Stimulated activated CD4-positive, alpha-beta T cell treated with anti-CD3 and anti-CD28 coated beads, Interleukin-2, amount 100 ng/mL, for 48 hours (primary cell): ENCODE measurements at regions not wholly inside any gene's neighbourhood (a gene's known extent, or its start where the extent isn't known, plus 50 kb on each side); places are given as distances from the start of the nearest gene placed in this dataset.

Source experiments
- DNase-seq, 2 donors: peaks; one replicate each; pipeline ENCODE4 v3.0.0-alpha.2; 2020

DNA sequence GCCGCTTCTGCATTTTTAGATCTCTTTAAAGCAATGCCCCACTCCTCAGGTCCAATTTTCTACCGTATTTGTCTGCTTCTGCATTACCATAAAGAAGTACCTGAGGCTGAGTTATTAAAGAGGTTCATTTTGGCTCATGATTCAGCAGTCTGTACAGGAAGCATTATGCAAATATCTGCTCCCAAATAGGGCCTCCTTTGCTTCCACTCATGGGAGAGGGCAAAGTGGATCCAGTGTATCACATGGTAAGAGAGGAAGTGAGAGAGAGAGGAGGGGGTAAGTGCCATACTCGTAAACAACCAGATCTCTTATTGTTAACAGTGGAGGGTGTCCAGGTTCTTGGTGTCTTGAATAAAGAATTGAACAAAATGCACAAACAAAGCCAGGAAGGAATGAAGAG is 316.1 kb upstream of the SEL1L start:
- DNase-seq, result no peak

DNA sequence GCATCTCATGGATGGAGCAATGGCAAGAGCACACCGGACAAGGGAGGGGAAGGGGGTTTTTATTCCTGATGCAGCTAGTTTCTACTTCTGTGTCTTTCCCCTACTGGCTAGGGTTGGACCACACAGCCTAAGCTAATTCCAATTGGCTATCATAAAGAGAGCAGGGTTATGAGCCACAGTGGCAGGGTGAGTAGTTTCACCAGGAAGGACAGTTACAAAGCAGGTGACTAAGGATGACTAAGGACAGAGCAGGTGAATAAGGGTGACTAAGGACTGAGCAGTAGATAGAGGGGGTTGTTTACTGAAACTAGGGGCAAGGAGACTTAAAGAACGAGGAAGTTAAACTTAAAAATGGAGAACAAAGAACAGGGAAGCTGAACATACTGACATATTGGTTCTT is 321.4 kb upstream of the SEL1L start:
- DNase-seq, result no peak

DNA sequence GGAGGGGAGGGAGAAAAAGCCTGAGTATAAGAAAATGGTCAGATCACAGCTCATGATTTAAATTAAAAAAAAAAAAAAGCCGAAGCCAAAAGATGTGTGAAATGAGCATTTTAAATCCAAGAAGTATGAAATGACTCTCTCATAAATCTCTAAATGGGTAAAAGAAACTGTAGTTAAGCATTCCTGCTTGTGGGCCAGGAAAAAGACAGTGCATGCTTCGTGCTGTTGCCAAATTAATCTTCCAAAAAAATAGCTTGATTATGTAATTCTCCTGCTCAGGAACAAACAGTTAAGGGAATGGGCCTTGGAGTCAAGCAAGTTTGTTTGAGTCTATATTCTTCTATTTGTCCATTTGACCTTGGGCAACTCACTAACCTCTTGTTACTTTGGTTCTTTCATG is 325.4 kb upstream of the SEL1L start:
- DNase-seq, result no peak

DNA sequence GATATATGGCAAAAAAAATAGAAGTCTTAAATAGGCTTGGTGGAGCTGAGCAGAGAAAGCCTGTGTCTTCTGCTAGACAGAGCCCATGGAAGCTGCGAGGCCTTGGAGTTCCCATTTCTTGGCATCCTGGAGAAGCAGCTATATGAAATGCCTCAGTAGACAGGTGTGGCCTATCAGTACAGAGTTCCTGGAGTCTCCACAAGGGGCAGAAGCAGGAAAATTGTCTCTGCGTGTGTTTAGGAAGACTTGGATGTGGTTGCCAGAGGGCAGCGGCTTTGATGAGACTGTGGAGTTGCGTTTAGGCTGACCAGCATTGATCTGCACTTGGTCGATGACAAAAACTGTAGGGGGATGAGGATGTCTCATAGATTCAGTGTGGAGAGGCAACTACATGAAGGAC is 334.5 kb upstream of the SEL1L start:
- no peak for DNase-seq

DNA sequence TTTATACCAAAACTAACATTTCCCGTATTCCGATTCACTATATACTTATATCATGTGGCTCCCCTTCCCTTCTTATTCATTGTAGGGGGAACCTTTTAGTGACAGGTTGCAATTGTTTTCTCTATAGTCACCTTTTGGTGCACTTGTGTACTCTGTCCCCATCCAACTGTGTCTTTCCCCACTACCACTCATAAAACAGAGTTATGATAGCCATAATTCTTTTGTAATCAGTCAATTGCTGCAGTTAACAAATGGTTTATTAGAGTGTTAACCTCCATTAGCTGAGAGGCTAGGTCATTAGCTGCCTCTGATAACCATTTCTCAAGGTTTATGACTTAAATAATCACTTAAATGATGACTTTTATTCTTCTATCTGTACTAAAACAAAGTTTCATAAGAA is 338.1 kb upstream of the SEL1L start:
- DNase-seq, result no peak

DNA sequence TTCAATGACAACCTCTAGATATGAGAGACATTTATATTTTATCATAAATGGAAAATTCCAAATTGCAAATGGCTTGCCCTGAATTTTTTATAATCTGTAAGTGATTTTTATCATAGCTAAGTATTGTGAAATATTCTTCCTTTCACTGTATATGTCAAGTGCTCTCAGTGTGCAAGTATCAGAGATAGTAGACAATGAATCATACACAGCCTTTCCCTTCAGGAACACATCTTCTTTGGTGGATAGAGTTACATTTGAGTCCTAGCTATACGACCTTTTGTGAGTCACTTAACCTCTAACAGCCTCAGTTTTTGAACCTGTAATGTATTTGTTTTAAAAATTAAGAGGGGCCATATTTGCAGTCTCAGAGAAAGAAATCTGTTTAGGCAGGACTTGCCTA is 350.7 kb upstream of the SEL1L start:
- no peak for DNase-seq

DNA sequence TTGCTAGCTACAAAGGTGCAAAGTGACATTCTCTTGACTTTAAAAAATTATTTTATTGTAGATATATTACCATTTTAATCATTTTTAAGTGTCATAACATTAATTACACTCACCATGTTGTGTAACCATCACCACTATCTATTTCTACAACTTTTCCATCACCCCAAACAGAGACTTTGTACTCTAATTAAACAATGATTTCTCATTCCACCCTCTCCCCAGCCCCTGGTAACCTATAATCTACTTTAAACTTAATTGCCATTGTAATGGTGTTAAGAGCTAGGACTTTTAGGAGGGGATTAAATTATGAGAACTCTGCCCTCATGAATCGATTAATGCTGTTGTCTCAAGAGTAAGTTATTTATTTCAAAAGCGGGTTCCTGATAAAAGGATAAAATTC is 352.9 kb upstream of the SEL1L start:
- no peak for DNase-seq

DNA sequence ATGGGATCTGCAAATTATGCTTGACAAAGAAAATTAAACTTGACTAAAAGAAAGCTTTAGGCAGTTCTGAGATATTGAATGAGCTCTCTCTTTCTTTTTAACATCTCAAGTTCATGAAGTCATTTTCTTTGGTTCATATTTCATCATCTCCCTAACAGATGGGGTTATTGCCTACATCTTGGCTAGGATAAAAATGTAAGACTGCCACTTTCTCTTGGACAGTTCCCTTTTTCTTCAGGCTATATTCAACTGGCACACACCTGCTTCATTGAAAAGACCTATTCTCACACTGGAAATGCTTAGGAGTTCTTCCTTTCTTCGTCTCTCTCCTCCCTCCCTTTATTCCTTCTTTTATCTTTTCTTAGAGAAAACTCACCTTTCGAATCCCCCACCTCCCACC is 355.9 kb upstream of the SEL1L start:
- DNase-seq, result no peak

DNA sequence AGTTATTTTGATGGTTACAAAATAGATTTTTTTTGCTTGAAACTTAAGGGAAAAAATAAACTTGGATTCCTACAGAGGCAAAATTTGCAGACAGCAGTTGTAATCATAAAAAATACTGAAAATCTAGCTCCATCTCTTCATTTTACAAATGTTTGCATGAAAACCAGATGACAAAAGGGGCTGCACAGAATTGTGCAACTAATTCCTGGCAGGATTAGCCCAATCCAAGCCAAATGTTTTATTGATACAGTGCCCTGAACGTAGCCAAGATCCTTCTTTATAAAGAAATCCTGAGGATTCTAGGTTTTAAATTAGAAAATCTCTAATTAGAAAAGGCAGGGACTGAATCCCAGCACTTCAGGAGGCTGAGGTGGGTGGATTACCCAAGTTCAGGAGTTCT is 356.4 kb upstream of the SEL1L start:
- no peak for DNase-seq

DNA sequence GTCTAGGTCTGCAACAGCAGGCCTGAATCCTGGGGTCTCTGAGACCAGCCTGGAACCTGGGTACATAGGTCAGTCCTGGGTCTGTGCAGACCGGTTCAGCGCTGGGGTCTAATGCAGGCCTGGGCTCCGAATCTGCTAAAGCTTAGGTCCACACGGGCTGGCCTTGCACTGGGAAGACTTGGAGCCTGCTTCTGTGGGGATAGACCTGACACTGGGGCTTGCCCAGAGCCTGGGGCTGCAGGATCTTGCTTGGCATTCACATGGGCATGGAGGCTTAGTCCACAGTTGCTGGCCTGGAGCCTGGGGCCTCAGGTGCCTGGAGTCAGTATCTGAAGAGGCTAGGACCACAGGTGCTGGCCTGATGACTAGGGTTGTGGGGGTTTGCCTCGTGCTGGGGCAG is 369.8 kb upstream of the SEL1L start:
- no peak for DNase-seq

DNA sequence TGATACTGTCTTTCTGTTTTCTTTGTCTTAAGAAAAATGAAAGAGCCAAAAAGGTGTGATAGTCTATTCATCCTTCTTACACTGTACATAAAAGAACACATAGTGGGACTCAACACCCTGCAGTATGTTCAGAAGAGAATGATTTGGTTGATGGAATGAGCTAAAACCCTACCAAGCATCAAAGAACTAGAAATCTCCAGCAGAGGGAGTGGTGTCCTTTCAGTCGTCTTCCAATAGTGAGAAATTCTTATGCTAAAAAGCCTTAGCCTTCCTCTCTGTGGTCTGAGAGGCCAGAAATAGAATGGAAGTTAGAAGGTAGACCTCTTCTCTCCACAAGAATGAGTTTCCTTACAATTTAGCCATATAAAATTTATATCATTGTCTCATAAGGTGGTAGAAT is 393.4 kb upstream of the SEL1L start:
- no peak for DNase-seq

DNA sequence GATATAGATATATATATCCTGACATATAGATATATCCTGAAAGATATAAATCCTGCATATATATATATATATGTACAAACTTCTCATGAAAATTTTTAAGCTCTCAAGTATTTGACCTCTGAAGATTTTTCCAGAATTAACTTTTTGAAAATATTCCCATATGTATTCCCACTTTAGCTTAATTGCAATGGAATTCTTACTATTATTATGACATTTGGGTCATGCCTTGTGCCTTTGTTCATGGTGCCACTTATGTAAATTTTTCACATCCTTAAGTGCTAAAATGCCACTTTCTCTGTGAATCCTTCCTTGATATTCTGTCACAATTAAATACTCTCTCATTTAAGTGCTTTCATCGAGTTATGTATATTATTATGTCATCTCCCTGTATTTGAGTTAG is 398.2 kb upstream of the SEL1L start:
- no peak for DNase-seq

DNA sequence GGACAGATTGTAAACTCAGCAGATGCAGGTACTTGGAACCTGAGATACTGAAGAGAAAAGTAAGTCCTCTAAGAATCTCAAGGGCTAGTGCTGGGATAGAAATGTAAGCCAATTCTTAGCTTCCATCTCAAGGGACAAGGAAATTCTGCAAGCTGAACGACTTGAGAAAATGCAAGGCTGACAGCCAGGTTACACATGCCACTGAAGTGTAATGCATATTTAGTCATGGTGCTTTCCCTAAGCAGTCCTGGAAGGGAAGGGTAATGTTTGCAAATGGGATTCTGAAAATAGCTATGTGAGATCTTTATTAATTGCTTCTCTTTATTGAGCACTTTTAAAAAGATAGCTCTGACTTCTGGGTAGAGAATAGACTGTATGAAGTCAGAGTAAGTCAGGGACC is 402.7 kb upstream of the SEL1L start:
- no peak for DNase-seq

DNA sequence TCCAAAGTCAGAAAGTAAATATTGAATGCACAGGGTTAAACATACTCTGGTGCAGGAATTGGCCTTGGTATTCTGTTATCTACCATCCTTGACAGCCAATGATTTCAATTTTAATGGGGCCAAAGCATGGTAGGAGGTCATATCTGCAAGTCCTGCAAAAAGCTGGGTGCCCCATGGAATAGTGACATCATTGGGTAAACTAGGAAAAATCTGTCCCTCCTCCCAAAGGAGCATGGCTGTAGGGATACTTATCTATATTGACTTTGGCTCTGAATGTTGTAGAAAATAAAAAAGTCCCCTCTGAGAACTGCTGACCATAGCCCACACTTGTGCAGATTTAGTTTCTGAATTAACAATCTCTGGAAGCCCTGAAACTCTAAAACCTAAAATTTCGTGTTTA is 403.2 kb upstream of the SEL1L start:
- DNase-seq, result no peak

DNA sequence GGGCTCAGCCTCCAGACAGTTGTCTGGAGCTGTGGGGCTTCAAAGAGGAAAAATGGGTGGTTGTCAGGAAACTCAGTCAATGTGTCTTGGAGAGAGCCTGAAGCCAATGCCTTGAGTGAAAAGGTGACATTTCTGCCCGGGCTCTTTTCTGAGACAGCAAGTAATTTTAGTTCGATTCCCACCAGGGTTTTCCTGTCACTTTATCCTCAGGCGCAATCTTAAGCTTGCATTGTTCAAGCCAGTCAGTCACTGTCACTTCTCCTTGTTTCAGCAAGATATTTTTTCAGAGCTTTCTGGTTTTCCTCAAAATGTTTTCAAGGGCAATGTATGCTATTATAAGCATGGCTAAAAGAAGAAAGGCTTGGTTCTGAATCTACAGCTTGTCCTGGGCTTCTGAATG is 404.7 kb upstream of the SEL1L start:
- DNase-seq, result no peak

DNA sequence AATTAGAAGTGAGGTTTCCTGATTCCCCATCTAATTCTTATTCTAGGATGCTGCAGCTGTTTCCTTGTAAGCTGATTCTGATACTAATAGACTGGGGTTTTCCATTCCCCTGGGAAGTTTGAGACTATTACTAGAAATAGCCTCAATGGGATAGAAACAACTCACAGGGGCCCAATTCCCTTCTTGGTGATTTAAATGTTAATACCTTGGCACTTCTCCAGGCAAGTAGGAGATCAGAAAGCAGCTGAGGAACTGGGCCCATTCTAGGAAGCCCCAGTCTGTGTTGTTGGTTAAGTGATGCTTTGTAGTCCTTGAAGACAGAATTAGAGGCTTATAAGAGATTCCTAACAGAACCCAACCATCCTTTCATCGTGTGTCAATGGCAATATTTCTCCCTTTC is 407.0 kb upstream of the SEL1L start:
- no peak for DNase-seq

DNA sequence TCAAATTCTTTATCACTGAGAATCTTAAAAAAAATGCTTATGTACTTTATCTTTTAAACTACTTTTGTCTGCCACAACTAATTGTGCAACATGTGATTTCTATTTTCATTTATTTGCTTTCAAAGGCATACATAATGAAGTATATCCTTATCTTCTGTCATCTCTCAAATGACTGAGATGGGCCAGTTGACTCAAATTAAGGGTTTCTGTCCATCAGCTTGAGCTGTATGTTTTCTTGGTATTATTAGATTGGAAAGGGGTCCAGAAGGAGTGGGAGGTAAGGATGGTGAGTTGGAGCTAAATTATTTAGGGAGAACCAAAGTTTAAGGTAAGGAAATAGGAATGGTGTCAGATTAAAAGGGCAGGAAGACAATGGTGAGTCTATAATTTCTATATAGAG is 408.4 kb upstream of the SEL1L start:
- DNase-seq, result no peak

DNA sequence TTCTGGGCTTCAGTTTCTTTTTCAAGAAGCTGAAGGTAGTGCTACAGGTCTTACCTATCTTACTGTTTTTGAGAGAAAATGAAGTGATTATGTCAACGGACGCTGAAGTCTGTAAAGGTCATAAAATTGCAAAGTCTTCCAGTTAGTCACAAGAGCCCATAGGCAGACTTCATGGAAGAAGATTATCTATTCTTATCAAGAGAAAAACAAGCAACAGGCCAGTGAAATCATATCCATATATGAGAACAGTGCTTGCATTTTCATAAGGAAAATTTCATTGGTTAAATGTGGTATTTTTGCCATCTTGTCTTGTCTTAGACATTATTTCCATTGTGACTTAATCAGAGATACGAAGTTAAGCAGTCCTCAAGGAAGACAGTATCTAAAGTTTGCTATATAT is 412.7 kb upstream of the SEL1L start:
- DNase-seq, result no peak

DNA sequence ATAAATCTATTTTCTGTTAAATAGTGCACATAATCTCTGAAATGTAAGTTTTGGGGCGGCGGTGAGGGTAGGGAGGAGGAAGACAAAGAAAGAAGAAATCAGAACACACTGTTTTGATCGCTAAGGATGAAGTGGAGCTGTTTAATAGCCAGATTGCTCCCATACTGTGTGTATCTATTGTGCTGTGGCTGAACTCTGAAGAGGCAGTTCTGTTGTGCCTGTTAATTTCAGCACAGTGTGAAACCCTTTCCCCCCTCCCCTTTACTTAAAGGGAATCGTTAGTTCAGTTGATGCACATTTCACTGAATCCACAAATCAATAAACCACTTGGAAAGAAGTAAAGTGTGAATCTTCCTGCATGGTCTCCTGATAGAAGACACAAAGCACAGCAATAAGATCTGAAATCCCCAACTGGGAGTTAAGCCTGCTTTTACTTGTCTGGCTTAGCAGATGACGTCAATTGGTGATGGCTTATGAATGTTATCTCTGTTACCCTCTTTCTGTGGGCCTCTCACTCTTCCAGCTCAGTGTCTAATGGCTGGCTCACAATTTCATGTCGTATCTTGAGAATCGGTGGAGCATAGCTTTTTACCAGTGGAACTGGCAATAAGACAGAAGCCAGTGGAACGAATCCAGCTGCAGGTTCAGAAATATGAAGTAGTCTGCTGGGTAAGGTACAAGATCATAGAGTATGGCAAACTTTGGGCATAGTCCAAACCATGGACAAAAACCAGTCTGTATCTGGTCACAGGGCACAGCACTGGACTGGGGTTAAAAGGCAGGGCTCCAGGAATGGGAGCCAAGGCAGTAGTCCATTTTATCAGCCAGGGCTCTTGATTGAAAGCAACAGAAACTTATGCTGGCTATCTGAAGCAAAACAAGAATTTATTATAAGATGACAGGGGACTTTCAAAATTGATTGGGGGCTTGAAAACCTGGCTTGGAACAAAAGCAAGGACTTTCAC is 413.5 kb upstream of the SEL1L start:
- no peak for DNase-seq

DNA sequence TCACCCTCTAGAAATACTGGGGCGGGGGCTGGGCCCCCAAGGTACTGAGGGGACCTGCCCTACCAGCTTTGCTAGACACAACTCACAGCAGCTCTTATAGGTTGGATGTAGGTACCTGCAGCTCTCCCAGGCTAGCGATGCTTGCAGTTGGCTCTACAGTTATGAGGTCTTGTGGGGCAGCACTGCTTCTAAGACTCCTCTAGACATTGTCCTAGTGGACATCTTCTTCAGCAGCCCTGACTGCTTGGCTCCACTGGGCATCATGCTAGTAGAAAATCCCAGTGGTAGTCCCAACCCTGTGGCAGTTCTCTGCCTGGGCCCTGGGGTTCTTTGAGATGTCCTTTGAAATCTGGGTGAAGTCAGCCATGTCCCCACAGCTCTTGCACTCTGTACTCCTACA is 419.3 kb upstream of the SEL1L start:
- no peak for DNase-seq

DNA sequence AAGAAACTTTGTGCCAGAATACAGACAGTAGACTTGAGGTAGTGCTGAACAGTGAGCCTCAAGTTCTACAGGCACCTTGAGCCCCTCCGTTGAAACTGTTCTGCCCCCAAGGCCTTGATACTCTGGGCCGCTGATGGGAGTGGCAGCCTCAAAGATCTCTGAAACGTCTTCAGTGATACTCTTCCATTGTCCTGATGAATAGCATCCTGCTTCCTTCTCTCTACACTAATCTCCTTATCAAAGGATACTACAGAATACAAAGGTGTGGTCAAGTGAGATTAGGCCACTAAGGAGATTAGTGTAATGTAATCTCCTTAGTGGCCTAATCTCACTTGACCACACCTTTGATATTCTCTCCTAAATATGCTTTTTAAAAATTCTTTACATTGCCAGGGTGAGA is 419.8 kb upstream of the SEL1L start:
- no peak for DNase-seq

DNA sequence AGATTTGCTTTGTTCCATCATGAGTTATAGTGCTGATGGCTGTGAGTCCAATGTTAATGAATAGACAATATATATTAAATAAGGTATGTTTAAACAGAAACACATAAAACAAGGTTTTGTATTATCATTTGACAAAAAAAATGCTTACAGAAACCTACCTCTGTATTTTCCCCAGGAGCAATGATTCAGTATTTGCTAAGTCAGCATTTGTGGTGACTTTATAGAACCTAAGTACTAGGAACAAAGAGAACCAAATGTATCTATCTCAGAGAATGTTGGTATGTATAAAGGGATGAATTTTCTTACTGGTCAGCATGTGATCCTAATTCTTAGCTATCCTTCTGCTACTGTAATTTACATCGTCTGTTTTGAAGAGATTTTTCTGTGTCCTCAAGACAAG is 421.5 kb upstream of the SEL1L start:
- no peak for DNase-seq

DNA sequence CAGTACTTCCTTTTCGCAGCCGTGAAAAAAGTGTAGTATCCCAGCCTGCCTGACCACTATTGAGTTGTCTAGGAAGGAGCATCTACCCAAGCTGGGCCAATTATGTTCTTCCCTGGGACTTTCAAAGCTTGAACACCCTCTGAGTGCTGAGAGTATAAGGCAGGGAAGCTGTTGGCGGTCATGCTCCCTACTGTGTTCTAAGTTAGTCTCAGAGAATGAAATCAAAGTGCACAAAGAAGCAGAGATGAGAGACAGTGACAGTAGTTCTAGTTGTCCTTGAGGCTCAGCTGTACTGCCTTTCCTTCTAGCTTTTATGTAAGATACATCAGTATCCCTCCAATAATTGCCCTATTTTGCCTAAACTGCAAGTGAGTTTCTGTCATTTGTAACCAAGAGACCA is 427.1 kb upstream of the SEL1L start:
- no peak for DNase-seq

DNA sequence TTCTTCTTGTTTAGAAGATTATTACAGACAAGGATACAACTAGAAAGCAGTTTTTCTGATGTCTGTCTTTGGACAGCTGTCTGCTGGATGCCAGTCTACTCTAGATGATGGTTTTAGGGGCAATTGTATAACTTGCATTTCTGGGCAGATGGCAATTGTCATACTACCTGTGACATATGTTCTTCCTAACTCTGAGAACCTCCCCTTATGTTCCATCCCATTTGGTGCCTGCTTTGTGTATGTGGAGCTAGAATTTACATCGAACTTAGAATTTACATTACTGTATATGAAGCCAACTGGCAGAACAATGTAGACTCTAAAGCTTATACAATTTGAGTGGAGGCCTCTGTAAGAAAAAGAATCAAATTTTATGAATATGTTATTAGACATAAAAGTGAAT is 430.2 kb upstream of the SEL1L start:
- DNase-seq, result no peak

DNA sequence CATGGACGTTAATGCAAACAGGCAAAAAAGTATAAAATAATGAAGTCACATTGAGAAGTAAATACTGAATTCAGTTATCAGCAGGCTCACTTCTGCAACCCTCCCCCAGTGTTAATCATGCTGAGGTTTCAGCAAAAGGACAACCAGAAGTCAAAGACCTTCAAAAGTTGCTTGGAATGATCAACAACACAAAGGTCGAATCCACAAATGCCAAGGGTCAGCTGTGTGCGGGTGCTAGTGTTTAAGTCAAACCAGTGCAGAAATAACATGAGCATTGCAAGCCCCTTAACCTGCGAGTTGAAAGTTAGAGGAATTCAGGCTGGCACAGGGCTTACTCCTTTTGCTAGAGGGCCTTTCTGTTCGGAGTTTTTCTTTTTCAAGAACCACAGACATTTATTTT is 436.7 kb upstream of the SEL1L start:
- no peak for DNase-seq
